Lower leg skin (tissue), 3 donors: ENCODE measurements at regions not wholly inside any gene's neighbourhood (a gene's known extent, or its start where the extent isn't known, plus 50 kb on each side); places are given as distances from the start of the nearest gene placed in this dataset.

Source experiments
- CTCF ChIP-seq, 3 donors: fragments of 450-650 bp; IDR thresholded peaks; one replicate each; pipeline ENCODE4 v1.5.1; 2016; ENCODE audit warnings: antibody characterized with exemption in 3 of 3, mild to moderate bottlenecking in 3 of 3, moderate library complexity in 2 of 3
- POLR2A ChIP-seq, 2 donors: fragments of 450-650 bp; IDR thresholded peaks; one replicate each; pipeline ENCODE4 v1.6.1; 2016 to 2017; ENCODE audit warnings: antibody characterized with exemption in 2 of 2, mild to moderate bottlenecking in 1 of 2, moderate library complexity in 1 of 2

- no peak for TF ChIP-seq CTCF (IDR thresholded peaks at IDR 0.05)
- TF ChIP-seq POLR2A (IDR thresholded peaks at IDR 0.05) = no peak
These were observed 231.2 kb downstream of the PPP1R2C start for GRCh38 chrX:42546800-42547199.
